ENCODE measurements at regions not wholly inside any gene's neighbourhood (a gene's known extent, or its start where the extent isn't known, plus 50 kb on each side); places are given as distances from the start of the nearest gene placed in this dataset.

DNA sequence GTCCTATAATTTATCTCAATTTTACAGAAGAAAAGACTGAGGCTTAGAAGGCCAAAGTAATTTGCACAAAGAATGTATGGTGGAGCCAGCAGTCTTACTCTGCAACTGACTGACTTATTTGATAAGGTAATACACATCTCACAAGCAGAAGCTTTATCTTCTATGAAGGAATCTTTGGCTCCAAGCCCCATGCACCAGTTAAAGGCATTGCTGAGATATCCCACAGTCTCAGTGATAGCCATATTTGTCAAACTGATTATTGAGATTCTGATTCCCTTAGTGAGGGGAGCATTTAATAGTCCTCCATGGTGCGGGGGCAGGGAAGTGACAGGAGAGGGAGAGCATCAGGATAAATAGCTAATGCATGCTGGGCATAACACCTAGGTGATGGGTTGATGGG is 60.4 kb upstream of the GRIP1 start:
- in situ Hi-C loops (cut with HindIII; ENCODE audit: low pct_unique_long_range_greater_than_20kb, low sequenced_read_pairs) = no loop called here
- ChIA-PET POLR2A (no interaction called here), CTCF (no interaction called here)
- DNase-seq (ENCODE audit: low read depth, low spot score) (no peak), ATAC-seq (no peak)
- H3K4me1 ChIP-seq (ENCODE audit: control insufficient read depth, insufficient read depth, low read length) = no peaks in the 10 kb centered on the region
- intact Hi-C loops (cut with micrococcal nuclease; ENCODE audit: unreplicated experiment) = no loop called here
- TF ChIP-seq, protein P1, sequence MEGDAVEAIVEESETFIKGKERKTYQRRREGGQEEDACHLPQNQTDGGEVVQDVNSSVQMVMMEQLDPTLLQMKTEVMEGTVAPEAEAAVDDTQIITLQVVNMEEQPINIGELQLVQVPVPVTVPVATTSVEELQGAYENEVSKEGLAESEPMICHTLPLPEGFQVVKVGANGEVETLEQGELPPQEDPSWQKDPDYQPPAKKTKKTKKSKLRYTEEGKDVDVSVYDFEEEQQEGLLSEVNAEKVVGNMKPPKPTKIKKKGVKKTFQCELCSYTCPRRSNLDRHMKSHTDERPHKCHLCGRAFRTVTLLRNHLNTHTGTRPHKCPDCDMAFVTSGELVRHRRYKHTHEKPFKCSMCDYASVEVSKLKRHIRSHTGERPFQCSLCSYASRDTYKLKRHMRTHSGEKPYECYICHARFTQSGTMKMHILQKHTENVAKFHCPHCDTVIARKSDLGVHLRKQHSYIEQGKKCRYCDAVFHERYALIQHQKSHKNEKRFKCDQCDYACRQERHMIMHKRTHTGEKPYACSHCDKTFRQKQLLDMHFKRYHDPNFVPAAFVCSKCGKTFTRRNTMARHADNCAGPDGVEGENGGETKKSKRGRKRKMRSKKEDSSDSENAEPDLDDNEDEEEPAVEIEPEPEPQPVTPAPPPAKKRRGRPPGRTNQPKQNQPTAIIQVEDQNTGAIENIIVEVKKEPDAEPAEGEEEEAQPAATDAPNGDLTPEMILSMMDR (IDR thresholded peaks at IDR 0.05) = no peak
- no peak for TF ChIP-seq TCF7L2 (IDR thresholded peaks at IDR 0.05; ENCODE audit: low read depth, low read length)
- no peak for TF ChIP-seq POLR2AphosphoS5 (IDR thresholded peaks at IDR 0.05; ENCODE audit: low read depth, low read length)
- TF ChIP-seq, protein P2, sequence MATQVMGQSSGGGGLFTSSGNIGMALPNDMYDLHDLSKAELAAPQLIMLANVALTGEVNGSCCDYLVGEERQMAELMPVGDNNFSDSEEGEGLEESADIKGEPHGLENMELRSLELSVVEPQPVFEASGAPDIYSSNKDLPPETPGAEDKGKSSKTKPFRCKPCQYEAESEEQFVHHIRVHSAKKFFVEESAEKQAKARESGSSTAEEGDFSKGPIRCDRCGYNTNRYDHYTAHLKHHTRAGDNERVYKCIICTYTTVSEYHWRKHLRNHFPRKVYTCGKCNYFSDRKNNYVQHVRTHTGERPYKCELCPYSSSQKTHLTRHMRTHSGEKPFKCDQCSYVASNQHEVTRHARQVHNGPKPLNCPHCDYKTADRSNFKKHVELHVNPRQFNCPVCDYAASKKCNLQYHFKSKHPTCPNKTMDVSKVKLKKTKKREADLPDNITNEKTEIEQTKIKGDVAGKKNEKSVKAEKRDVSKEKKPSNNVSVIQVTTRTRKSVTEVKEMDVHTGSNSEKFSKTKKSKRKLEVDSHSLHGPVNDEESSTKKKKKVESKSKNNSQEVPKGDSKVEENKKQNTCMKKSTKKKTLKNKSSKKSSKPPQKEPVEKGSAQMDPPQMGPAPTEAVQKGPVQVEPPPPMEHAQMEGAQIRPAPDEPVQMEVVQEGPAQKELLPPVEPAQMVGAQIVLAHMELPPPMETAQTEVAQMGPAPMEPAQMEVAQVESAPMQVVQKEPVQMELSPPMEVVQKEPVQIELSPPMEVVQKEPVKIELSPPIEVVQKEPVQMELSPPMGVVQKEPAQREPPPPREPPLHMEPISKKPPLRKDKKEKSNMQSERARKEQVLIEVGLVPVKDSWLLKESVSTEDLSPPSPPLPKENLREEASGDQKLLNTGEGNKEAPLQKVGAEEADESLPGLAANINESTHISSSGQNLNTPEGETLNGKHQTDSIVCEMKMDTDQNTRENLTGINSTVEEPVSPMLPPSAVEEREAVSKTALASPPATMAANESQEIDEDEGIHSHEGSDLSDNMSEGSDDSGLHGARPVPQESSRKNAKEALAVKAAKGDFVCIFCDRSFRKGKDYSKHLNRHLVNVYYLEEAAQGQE (IDR thresholded peaks at IDR 0.05; ENCODE audit: insufficient read depth in 1 of 2, low read depth in 2 of 2, low read length in 1 of 2) = no peak
- no peak for TF ChIP-seq SIN3A (IDR thresholded peaks at IDR 0.05; ENCODE audit: borderline replicate concordance, insufficient read depth, low read depth, low read length)
- BruUV-seq (replicated peaks) = no TSS peak
- H3K36me3 ChIP-seq (ENCODE audit: control insufficient read depth, insufficient read depth, low read length) = no peaks in the 10 kb centered on the region
- H3K9me3 ChIP-seq (ENCODE audit: control insufficient read depth, insufficient read depth, low read depth, low read length) = no peaks in the 10 kb centered on the region
- no peak overlapping the region for H3K4me3 ChIP-seq (ENCODE audit: low read depth in 2 of 2, low read length in 2 of 2)
- peaks cover 2% of the 10 kb centered on the region; the same call in 1 of the 2 replicates for H3K27me3 ChIP-seq (ENCODE audit: control insufficient read depth, insufficient read depth, low read length)
- H3K27ac ChIP-seq (ENCODE audit: low read length) = no peak overlapping the region

DNA sequence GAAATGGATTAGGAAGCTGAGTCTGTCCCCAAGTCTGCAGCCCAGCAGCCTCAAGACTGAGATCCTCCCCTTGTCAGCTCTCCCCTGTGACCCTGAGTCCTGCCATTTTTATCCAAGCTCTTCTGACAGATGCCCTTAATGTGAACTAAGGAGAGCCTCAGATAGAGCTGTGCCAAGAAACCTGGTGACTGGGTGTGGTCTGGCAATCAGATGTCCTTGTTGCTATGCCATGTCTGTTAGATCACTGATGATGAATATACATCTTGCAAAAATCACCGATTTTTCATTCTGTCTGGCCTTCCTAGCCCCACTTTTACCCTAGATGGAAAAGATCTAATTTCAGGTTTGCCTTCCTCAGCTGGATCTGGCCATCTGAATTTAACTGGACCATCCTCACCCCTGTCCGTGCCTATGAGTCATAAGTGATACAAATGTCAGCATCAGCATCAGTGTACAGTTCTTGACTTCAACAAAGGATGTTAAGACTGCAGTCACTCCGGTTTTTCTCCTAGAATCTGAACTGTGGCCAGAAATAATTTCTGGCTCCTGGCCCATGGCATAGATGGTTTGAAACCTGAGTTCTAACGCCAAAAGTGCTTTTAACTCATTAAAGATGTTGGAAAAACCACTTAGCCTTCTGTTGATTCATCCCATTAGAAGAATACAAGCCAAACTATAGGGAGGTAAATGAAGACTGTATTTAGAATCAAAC is 61.2 kb upstream of the GRIP1 start:
- CTCF ChIA-PET = no interaction called here
- intact Hi-C loops (cut with micrococcal nuclease; ENCODE audit: unreplicated experiment) (no loop called here), in situ Hi-C loops (cut with HindIII; ENCODE audit: low pct_unique_long_range_greater_than_20kb, low sequenced_read_pairs) (no loop called here)
- POLR2A ChIA-PET = no interaction called here
- Histone ChIP-seq H3K9me3 (ENCODE audit: control insufficient read depth, insufficient read depth, low read depth, low read length) (no peaks in the 10 kb centered on the region), H3K27ac (ENCODE audit: low read length) (no peak overlapping the region), H3K4me1 (ENCODE audit: control insufficient read depth, insufficient read depth, low read length) (no peaks in the 10 kb centered on the region), H3K4me3 (ENCODE audit: low read depth in 2 of 2, low read length in 2 of 2) (no peak overlapping the region), H3K36me3 (ENCODE audit: control insufficient read depth, insufficient read depth, low read length) (no peaks in the 10 kb centered on the region), H3K27me3 (ENCODE audit: control insufficient read depth, insufficient read depth, low read length) (peaks cover 2% of the 10 kb centered on the region; the same call in 1 of the 2 replicates)
- ATAC-seq = no peak
- no TSS peak for BruUV-seq (replicated peaks)
- no peak for DNase-seq (ENCODE audit: low read depth, low spot score)
- TF ChIP-seq SIN3A (IDR thresholded peaks at IDR 0.05; ENCODE audit: borderline replicate concordance, insufficient read depth, low read depth, low read length) (no peak), TCF7L2 (IDR thresholded peaks at IDR 0.05; ENCODE audit: low read depth, low read length) (no peak), POLR2AphosphoS5 (IDR thresholded peaks at IDR 0.05; ENCODE audit: low read depth, low read length) (no peak)
- TF ChIP-seq, protein P2 (IDR thresholded peaks at IDR 0.05; ENCODE audit: insufficient read depth in 1 of 2, low read depth in 2 of 2, low read length in 1 of 2) = no peak
- TF ChIP-seq, protein P1 (IDR thresholded peaks at IDR 0.05) = no peak

All from Panc1 (cell line).